ENCODE measurements at regions not wholly inside any gene's neighbourhood (a gene's known extent, or its start where the extent isn't known, plus 50 kb on each side); places are given as distances from the start of the nearest gene placed in this dataset.

DNA sequence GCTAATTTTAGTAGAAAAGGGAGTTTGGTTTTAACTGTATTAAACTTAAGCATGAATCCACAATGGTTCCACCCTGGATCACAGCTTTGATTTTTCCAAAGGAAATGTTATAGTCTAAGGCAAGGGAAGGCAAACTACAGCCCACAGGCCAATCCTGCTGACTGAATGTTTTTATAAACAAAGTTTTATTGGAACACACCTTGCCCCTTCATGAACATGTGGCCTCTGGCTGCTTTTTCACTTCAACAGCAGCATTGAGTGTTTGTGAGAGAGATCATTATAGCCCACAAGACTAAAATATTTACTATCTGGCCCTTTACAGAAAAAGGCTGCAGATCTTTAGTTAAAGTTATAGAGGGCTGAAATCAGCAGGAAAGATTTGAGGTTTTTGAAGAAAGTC is 198.7 kb downstream of the IRS2 start:
- FAIRE-seq: no peak

GRCh38 chr13:109586509-109587346 is 199.7 kb downstream of the IRS2 start:
- no peak for FAIRE-seq

DNA sequence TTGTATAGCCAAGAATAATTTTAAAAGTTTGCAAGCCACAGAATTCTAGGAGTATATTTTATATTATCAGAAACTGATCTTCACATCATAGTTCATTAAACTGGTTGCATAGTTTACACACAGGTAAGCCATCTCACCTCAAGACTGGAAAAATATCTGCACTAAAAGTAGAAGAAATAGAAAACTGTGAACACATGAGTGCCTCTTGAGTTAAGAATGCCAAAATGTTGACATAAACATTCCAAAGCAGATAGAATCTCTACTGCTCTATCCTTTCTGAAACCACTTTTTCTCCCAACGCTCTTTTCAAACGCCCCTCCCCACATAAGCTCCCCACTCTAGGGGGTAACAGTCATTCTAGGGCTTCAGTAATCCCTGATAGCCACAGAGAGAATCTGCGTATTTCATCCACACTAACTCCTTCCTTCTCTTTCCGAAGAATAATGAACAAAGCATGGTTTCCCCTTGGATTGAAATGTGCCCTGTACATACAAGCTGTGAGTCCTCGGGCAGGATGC is 201.5 kb downstream of the IRS2 start:
- no peak for FAIRE-seq

DNA sequence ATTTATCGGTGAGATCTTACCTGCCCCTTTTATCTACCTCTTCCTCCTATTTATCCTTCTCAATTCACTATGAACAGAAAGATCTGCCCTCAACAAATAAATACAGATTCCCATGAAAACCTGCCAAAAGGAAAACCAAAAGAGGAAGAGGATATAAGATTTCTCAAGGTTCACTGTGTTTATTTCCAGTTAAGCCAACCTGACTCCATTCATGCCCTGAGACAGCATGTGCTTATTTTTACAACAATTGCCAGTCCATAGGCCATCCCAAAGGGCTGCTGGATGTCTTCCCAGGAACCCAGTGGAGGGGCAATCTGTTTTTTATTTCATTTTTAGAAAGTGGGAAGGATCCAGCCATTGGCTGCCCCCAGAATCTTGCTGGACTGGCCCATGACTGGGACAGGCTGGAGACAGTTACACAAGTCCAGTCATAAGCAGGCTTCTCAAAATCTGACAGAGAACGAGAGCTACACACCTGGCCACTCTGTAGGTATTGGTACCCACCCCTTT is 209.1 kb downstream of the IRS2 start:
- FAIRE-seq: no peak

GRCh38 chr13:109576331-109576813 is 210.0 kb downstream of the IRS2 start:
- no peak for FAIRE-seq

- no peak for FAIRE-seq
Observed at GRCh38 chr13:109575821-109576220, 210.6 kb downstream of the IRS2 start.

- no peak for FAIRE-seq
Observed at GRCh38 chr13:109572389-109572788, 214.0 kb downstream of the IRS2 start.

DNA sequence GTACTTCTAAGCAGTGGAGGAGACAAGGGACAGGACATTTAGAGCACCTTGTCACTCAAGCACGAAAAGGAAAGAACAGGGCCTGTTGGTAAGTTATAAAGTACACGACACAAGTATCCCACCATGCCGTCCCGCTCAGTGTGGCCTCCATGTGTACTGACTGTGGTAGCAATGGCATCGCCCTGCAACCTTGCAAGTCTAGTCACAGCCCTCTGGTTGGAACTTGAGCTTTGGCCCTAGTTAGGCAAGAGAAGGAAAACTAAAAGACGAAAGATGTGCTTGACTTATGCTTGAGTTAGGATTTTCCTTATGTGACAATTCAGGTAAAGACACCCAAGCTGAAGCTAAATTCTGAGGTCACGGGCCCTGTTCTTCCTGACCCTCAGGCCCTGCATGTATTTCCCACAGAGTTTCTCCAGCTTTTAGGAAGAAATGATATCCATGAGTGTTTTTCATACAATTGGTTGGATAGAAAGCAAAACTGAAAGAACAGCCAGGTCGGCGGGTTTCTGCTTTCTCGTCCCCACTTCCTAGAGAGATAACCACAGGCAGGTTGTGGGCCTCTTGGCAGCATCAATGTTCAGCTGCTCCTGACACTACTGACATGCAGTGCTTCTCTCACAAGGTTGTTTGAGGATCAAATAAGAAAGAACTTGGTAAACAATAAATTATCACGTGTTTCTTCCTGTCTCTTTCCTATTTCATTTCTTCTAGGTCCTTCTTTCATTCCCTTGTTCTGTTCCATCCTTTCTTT is 216.2 kb downstream of the IRS2 start:
- FAIRE-seq: no peak

- FAIRE-seq: no peak
Observed at GRCh38 chr13:109568339-109568818, 218.0 kb downstream of the IRS2 start.

DNA sequence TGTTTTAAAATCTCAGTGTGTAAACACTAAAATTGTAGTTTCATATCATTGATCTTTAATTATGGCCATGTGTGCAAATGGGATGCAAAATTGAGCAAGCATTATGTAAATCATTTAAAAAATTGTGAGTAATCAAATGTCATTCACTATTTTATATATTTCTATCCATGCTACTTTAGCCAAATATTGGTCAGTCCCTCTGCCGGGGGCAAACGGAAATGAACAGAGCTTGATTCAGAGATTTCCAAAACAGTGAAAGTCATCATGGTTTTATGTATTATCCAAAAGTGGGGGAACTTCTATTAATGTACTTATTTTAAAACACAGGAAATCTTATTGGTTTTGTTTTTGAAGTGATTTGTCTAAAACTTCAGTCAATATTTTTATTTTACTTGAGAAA is 219.1 kb downstream of the IRS2 start:
- no peak for FAIRE-seq

DNA sequence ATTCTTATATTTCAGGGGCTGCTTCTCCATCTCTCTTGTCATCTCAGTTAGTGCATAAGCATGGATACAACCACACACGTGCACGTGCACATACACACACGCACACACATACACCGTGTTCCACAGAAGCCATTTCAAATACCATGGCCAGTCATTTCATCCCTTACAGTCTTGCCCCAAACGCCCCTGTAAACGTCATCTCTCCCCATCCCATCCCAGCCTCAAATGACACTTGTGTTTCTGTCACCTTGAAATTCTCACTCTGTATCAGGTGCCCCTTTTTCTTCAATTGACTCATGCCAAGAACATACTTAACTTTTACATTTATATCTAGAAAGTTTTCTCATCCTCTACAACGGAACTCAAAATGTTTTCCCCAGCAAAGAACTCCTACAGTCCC is 220.5 kb downstream of the IRS2 start:
- no peak for FAIRE-seq

GRCh38 chr13:109548374-109548773 is 238.0 kb downstream of the IRS2 start:
- FAIRE-seq: no peak

GRCh38 chr13:109547942-109548341 is 238.4 kb downstream of the IRS2 start:
- no peak for FAIRE-seq

- no peak for FAIRE-seq
Observed at GRCh38 chr13:109545931-109546330, 240.5 kb downstream of the IRS2 start.

- no peak for FAIRE-seq
Observed at GRCh38 chr13:109541081-109541480, 245.3 kb downstream of the IRS2 start.

DNA sequence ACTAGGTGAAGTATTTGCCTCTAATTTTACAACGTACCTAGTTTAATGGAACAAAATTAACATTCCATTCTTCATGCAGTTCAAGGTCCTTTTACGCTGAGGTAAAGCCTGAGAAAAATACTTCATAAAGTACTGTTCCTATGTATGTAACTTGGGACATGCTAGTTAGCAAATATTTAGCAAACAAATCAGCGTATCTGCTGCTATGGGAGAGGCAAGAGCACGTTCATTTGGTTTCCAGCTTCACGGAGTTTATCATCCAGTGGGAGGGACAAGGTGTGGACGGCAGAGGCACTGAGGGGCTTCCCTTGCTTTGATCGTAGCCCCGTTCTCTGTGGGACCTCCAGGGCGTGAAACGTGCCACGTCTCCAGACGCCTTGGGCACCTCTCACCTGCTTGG is 248.8 kb downstream of the IRS2 start:
- FAIRE-seq: no peak

- no peak for FAIRE-seq
Observed at GRCh38 chr13:109533350-109533749, 253.0 kb downstream of the IRS2 start.

GRCh38 chr13:109529964-109530363 is 256.4 kb downstream of the IRS2 start:
- FAIRE-seq: no peak

DNA sequence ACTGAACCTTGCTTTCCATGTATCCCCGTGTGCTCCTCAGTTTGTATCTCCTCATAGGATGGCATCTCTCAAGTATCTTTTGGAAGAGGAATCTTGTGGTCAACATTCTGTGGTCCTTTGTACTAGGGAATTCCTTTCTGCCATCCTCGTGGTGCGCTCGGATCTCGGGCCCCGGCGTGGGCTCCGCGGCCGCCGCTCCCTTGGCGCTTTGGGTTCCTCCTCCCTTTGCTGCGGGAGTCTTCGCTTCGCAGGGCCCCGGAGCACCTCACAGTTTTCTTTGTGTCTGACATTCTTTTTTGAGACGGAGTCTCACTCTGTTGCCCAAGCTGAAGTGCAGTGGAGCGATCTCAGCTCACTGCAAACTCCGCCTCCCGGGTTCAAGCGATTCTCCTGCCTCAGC is 264.7 kb downstream of the IRS2 start:
- no peak for FAIRE-seq

DNA sequence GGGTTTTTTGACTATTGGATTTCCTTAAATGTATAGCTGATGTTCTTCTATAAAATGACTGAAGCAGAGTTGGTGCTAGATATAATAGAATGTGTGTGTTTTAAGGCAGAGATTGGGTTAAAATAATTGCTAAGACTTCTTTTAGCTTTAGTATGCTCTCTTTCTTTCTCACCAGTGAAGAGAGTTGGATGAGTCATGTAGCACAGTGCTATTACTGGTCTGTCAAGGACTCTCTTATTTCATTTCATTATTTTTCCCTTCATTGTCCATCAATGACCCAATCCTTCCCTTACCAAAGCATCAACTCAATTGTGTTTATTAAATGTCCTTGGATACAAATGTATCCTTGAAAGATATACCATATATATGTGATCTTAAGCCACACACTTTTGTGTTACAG is 268.9 kb downstream of the IRS2 start:
- no peak for FAIRE-seq

DNA sequence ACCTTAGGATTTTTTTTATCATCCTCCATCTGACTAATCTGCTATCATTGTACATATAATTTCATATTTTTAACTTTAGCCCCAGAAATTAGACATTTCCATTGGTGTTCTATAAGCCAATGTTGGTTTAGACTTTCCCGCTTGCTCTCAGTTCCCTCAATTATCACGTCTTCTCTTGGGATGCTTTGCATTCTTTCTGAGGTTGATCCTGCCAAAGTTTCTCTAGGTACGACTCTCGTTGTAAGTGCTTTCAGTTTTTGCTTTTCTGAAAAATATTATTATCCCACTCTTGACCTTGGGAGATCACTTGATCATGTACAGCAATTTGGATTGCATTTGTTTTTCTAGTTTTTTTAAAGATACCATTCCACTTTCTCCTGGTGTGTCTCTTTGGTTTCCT is 270.2 kb downstream of the IRS2 start:
- no peak for FAIRE-seq

DNA sequence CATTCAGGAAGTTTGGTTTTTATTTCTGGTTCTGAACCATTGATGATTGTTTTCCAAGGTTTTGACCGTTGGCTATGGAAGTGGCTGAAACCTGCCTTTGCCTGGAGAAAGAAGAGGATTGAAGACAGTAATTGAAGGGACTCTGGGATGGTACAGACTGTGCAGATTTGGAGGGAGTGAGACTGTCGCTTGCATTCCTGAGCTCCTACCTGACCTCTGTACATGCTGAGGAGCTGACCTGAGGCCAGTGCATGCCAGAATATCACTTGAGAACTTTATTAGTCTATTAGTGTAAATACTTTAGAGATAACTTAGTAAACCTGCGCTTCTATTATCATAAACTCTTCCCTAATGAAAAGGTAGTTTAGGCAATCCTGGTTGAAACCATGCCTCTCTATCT is 276.4 kb downstream of the IRS2 start:
- FAIRE-seq: no peak

GRCh38 chr13:109509154-109509900 is 277.1 kb downstream of the IRS2 start:
- FAIRE-seq: no peak

Measured in TTC549 (cell line).